ENCODE measurements at regions not wholly inside any gene's neighbourhood (a gene's known extent, or its start where the extent isn't known, plus 50 kb on each side); places are given as distances from the start of the nearest gene placed in this dataset.
"Not testable (repeated sequence)": the region's sequence is repeated elsewhere in the genome, so short reads cannot be mapped to it uniquely, and the experiment has no call there.

GRCh38 chr6:168369786-168370185 is 50.2 kb upstream of the DACT2 start:
- DNase-seq = no peak

- peak; percentile 75 for DNase-seq
Observed at GRCh38 chr6:168370310-168370991, 50.9 kb upstream of the DACT2 start.

GRCh38 chr6:168371185-168371584 is 51.6 kb upstream of the DACT2 start:
- DNase-seq = no peak

GRCh38 chr6:168371618-168371980 is 52.0 kb upstream of the DACT2 start:
- no peak for DNase-seq

GRCh38 chr6:168371981-168372711 is 52.6 kb upstream of the DACT2 start:
- DNase-seq = no peak

GRCh38 chr6:168372889-168373288 is 53.3 kb upstream of the DACT2 start:
- DNase-seq = no peak

GRCh38 chr6:168373389-168373788 is 53.8 kb upstream of the DACT2 start:
- no peak for DNase-seq

GRCh38 chr6:168374051-168374502 is 54.5 kb upstream of the DACT2 start:
- DNase-seq = no peak

- no peak for DNase-seq
Observed at GRCh38 chr6:168374541-168375071, 55.0 kb upstream of the DACT2 start.

- no peak for DNase-seq
Observed at GRCh38 chr6:168376120-168376519, 56.5 kb upstream of the DACT2 start.

GRCh38 chr6:168376811-168377483 is 57.4 kb upstream of the DACT2 start:
- no peak for DNase-seq

- DNase-seq = no peak
Observed at GRCh38 chr6:168377484-168377855, 57.9 kb upstream of the DACT2 start.

GRCh38 chr6:168377856-168378832 is 58.6 kb upstream of the DACT2 start:
- DNase-seq = no peak

GRCh38 chr6:168379579-168379978 is 60.0 kb upstream of the DACT2 start:
- DNase-seq = not testable (repeated sequence)

GRCh38 chr6:168380166-168380955 is 60.6 kb upstream of the SMOC2 start:
- DNase-seq = not testable (repeated sequence)

GRCh38 chr6:168380956-168381605 is 59.9 kb upstream of the SMOC2 start:
- no peak for DNase-seq

GRCh38 chr6:168381726-168382458 is 59.1 kb upstream of the SMOC2 start:
- no peak for DNase-seq

- DNase-seq = no peak
Observed at GRCh38 chr6:168383062-168383854, 57.7 kb upstream of the SMOC2 start.

Measured in hematopoietic multipotent progenitor cell treated with erythropoietin and hydrocortisone succinate and interleukin-3 and kit ligand, for 4 days (in vitro differentiated cells).